ENCODE measurements at regions not wholly inside any gene's neighbourhood (a gene's known extent, or its start where the extent isn't known, plus 50 kb on each side); places are given as distances from the start of the nearest gene placed in this dataset.

- TF ChIP-seq, protein P1, sequence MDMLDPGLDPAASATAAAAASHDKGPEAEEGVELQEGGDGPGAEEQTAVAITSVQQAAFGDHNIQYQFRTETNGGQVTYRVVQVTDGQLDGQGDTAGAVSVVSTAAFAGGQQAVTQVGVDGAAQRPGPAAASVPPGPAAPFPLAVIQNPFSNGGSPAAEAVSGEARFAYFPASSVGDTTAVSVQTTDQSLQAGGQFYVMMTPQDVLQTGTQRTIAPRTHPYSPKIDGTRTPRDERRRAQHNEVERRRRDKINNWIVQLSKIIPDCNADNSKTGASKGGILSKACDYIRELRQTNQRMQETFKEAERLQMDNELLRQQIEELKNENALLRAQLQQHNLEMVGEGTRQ (IDR thresholded peaks at IDR 0.05; ENCODE audit: low read depth, low read length), result no peak
- no peak for TF ChIP-seq RCOR1 (IDR thresholded peaks at IDR 0.05; ENCODE audit: insufficient replicate concordance, low read length)
- TF ChIP-seq MXI1 (IDR thresholded peaks at IDR 0.05; ENCODE audit: borderline replicate concordance, low read depth, low read length), result no peak
- TF ChIP-seq CTCF (conservative IDR thresholded peaks at IDR 0.05; ENCODE audit: low read depth, low read length), result no peak
Measured at GRCh38 chr5:171619196-171619595, 166.4 kb upstream of the SMIM23 start.
